ENCODE measurements at regions not wholly inside any gene's neighbourhood (a gene's known extent, or its start where the extent isn't known, plus 50 kb on each side); places are given as distances from the start of the nearest gene placed in this dataset.

DNA sequence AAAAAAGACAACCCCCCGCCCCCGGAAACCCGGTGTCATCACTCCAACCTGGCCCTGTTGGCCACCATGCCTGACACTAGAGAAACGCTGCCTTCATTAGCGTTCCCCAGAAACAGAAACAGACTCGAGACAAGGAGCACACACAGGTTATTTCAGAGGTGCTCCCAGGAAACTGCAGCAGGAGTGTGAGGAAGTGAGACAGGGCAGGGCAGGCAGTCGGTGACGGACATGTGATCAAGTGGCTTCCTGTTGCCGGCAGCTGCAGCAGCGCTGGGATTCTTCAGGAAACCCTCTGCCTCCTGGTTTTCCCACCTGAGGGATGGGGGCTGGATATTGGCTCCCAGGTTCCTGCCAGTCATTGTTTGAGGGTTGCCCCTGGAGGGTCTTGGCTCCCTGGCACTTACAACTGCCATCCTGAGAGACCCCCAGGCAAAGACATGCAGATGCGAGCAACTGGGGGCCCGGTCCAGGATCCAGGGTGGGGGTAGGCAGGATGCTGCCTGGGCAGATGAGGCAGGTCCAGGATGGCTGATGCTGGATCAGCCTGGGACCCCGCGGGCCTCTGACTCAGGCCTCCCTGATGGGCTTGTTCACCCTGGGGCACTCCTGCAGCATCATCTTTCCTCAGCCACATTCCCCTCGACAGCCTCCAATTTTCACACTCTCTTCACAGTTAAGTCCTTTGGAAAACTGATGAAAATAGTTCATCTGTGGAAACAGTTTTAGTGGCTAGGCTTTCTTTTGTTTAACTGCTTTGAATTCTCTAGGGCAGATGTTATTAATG, 150.7 kb upstream of the SYNDIG1 start:
- no peak for DNase-seq
- H3K4me1 ChIP-seq (replicated peaks in 1 of 2): no peaks in the 10 kb centered on the region
- 67 to 72% (median 71%) methylated on average over 14 to 15 of the region's 15 CpGs for WGBS, 4 donors
- H3K4me3 ChIP-seq: no peak overlapping the region
- H3K36me3 ChIP-seq (replicated peaks in 1 of 2): no peaks in the 10 kb centered on the region
- no peaks in the 10 kb centered on the region for H3K27me3 ChIP-seq
- intact Hi-C loops (cut with DNase I): no loop called here
- TF ChIP-seq, protein P1, sequence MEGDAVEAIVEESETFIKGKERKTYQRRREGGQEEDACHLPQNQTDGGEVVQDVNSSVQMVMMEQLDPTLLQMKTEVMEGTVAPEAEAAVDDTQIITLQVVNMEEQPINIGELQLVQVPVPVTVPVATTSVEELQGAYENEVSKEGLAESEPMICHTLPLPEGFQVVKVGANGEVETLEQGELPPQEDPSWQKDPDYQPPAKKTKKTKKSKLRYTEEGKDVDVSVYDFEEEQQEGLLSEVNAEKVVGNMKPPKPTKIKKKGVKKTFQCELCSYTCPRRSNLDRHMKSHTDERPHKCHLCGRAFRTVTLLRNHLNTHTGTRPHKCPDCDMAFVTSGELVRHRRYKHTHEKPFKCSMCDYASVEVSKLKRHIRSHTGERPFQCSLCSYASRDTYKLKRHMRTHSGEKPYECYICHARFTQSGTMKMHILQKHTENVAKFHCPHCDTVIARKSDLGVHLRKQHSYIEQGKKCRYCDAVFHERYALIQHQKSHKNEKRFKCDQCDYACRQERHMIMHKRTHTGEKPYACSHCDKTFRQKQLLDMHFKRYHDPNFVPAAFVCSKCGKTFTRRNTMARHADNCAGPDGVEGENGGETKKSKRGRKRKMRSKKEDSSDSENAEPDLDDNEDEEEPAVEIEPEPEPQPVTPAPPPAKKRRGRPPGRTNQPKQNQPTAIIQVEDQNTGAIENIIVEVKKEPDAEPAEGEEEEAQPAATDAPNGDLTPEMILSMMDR (IDR thresholded peaks at IDR 0.05): no peak
- no peak for TF ChIP-seq POLR2A (IDR thresholded peaks at IDR 0.05)
- H3K9me3 ChIP-seq (replicated peaks in 1 of 3): no peaks in the 10 kb centered on the region
- H3K27ac ChIP-seq: no peak overlapping the region

DNA sequence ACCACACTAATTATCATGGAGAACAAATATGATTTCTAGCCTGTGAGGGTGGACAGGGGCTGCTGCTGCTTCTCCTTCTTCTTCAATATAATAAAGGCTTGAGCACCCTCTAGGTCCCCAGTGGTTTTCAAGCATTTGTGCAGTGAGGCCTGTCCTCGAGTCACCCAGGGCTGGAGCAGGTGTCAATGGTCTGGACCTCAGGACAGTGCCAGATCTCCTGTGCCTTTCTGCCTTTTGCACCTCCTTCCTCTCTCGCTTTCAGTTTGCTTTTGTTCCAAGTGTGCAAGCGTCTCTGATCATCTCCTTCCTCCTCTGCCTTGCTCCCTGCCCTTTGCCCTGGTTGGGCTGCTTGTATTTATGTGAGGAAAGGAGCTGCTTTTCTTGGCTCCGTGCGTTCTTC, 152.2 kb upstream of the SYNDIG1 start:
- Histone ChIP-seq H3K4me1 (replicated peaks in 1 of 2) (no peaks in the 10 kb centered on the region), H3K27ac (no peak overlapping the region), H3K9me3 (replicated peaks in 1 of 3) (no peaks in the 10 kb centered on the region), H3K36me3 (replicated peaks in 1 of 2) (no peaks in the 10 kb centered on the region), H3K4me3 (no peak overlapping the region), H3K27me3 (no peaks in the 10 kb centered on the region)
- no peak for DNase-seq
- TF ChIP-seq, protein P1 (IDR thresholded peaks at IDR 0.05): no peak
- no peak for TF ChIP-seq POLR2A (IDR thresholded peaks at IDR 0.05)
- WGBS, 4 donors: 43 to 70% (median 62%) methylated on average over 5 of the region's 5 CpGs
- intact Hi-C loops (cut with DNase I): no loop called here

DNA sequence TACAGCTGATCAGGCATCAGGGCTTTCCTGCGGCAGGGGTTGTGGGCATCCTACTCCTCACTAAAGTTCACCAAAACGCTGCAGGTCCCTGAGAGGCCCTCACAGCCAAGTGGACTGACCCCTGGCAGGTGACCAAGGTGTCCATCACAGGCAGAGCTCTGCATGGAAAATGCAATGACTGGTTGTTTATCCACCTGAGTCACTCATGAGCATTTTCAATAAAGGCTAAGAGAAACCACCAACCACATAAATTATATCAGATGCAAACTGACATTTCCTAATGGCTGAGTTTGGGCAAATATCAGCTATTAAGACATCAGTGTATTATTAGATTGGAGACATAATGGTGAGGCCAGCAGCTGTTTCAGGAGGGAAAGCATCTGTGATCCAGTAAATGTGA, 152.7 kb upstream of the SYNDIG1 start:
- Histone ChIP-seq H3K27me3 (no peaks in the 10 kb centered on the region), H3K9me3 (replicated peaks in 1 of 3) (no peaks in the 10 kb centered on the region), H3K27ac (no peak overlapping the region), H3K36me3 (replicated peaks in 1 of 2) (no peaks in the 10 kb centered on the region), H3K4me1 (replicated peaks in 1 of 2) (no peaks in the 10 kb centered on the region), H3K4me3 (no peak overlapping the region)
- intact Hi-C loops (cut with DNase I): no loop called here
- DNase-seq: no peak
- TF ChIP-seq POLR2A (IDR thresholded peaks at IDR 0.05): no peak
- TF ChIP-seq, protein P1 (IDR thresholded peaks at IDR 0.05): no peak
- 54 to 100% (median 63%) methylated on average over 1 to 2 of the region's 2 CpGs; no CpG with 5 or more reads in 1 of the 4 donors for WGBS, 4 donors

DNA sequence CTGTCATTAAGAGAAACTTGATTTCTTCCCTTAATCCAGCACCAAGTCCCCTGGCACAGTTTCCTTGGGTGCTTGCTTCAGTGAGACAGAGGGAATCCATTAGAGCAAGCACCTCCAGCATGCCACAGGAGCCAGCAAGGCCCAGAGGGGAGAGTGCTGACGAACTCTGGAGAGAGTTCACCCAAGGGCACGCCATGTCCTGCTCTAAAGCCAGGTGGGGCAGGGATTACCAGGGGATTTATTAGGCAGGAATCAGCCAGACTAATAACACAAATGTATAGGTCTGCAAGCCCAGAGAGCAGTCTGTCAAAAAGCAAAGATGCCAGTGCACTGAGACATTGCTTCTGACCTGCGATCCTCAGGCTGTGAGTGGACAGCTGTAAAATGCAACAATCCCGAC, 155.4 kb upstream of the SYNDIG1 start:
- Histone ChIP-seq H3K9me3 (replicated peaks in 1 of 3) (no peaks in the 10 kb centered on the region), H3K27ac (no peak overlapping the region), H3K4me3 (no peak overlapping the region), H3K27me3 (no peaks in the 10 kb centered on the region), H3K36me3 (replicated peaks in 1 of 2) (no peaks in the 10 kb centered on the region), H3K4me1 (replicated peaks in 1 of 2) (no peaks in the 10 kb centered on the region)
- intact Hi-C loops (cut with DNase I): no loop called here
- TF ChIP-seq POLR2A (IDR thresholded peaks at IDR 0.05): no peak
- TF ChIP-seq, protein P1 (IDR thresholded peaks at IDR 0.05): no peak
- 56 to 75% (median 67%) methylated on average over 4 of the region's 4 CpGs for WGBS, 4 donors
- no peak for DNase-seq
